A549 (cell line): ENCODE measurements at regions not wholly inside any gene's neighbourhood (a gene's known extent, or its start where the extent isn't known, plus 50 kb on each side); places are given as distances from the start of the nearest gene placed in this dataset.

Source experiments
- ATAC-seq, 2 experiments: fragments of 200-7000 bp in 1 of 2; fragments of >200 bp in 1 of 2; cut with Nextera tagmentation in 1 of 2; cut with Tn5 transposase in 1 of 2; 3 replicates each; pipeline versions ENCODE4 v1.8.0 to v1.9.1; 2018 to 2020; ENCODE audit warnings: mild to moderate bottlenecking in 1 of 2, moderate library complexity in 1 of 2
- CTCF ChIA-PET: fragments of 300-600 bp; sonication (Branson Sonifier 250); formaldehyde crosslinking; extraction: SDS; loops from one replicate; lab custom pipeline; 2021; ENCODE audit warnings: antibody characterized with exemption, inconsistent platforms; lab: Yijun Ruan, JAX
- POLR2A ChIA-PET: fragments of 350-600 bp; formaldehyde crosslinking; extraction: SDS; loops from one replicate; lab custom pipeline; 2021; ENCODE audit warnings: antibody characterized with exemption, inconsistent platforms; lab: Yijun Ruan, JAX
- DNase-seq, 2 experiments: peaks; one replicate each; pipeline versions ENCODE4 v3.0.0 to v3.0.0-alpha.2; 2011 to 2016; ENCODE audit warnings: low read depth in 1 of 2, low spot score in 1 of 2
- FAIRE-seq: peaks from 2 replicates; lab custom pipeline; 2011; peaks lifted over from hg19 to GRCh38; lab: Jason Lieb, UNC
- H3K27ac ChIP-seq, 2 experiments: fragments of >200 bp; sonication (Bioruptor Twin); formaldehyde crosslinking; 3 replicates each; pipeline ENCODE4 v1.5.1; 2016 to 2017
- H3K4me1 ChIP-seq: fragments of >200 bp; sonication (Bioruptor Twin); formaldehyde crosslinking; 3 replicates; pipeline ENCODE4 v1.6.1; 2016
- H3K4me2 ChIP-seq: fragments of >200 bp; sonication (Bioruptor Twin); formaldehyde crosslinking; 3 replicates; pipeline ENCODE4 v1.6.1; 2016
- H3K4me3 ChIP-seq: fragments of >200 bp; sonication (Bioruptor Twin); formaldehyde crosslinking; 3 replicates; pipeline ENCODE4 v1.5.1; 2016
- H3K9me3 ChIP-seq: fragments of >200 bp; sonication (Bioruptor Twin); formaldehyde crosslinking; 3 replicates; pipeline ENCODE4 v1.6.1; 2016
- CBX8 ChIP-seq: fragments of 200-600 bp; sonication (generic); IDR thresholded peaks from 2 replicates; pipeline ENCODE4 v1.6.1; 2016
- CHD2 ChIP-seq: fragments of 150-350 bp; IDR thresholded peaks from 2 replicates; pipeline ENCODE4 v1.6.1; 2014; ENCODE audit warnings: low read length; ENCODE audit not compliant: partially characterized antibody
- FOSB ChIP-seq: fragments of 250-450 bp; sonication (Bioruptor Pico); IDR thresholded peaks from 2 replicates; pipeline ENCODE4 v1.5.0; 2020; ENCODE audit warnings: mild to moderate bottlenecking, moderate library complexity
- FOXS1 ChIP-seq: fragments of 250-450 bp; sonication (Bioruptor Pico); IDR thresholded peaks from 2 replicates; pipeline ENCODE4 v1.5.0; 2020; ENCODE audit warnings: mild to moderate bottlenecking, moderate library complexity
- JUN ChIP-seq, 2 experiments: fragments of >200 bp; sonication (Bioruptor Twin); formaldehyde crosslinking; IDR thresholded peaks; 2 replicates in 1 of 2; 3 replicates in 1 of 2; pipeline ENCODE4 v1.6.1; 2016 to 2017
- KDM1A ChIP-seq: fragments of 200-600 bp; sonication (generic); IDR thresholded peaks from 2 replicates; pipeline ENCODE4 v1.6.1; 2016; ENCODE audit warnings: low read depth, mild to moderate bottlenecking
- KDM5A ChIP-seq: fragments of 200-600 bp; sonication (generic); IDR thresholded peaks from 2 replicates; pipeline ENCODE4 v1.6.1; 2016; ENCODE audit warnings: antibody characterized with exemption, mild to moderate bottlenecking
- NR3C1 ChIP-seq: fragments of >200 bp; sonication (Bioruptor Twin); formaldehyde crosslinking; IDR thresholded peaks from 3 replicates; pipeline ENCODE4 v1.6.1; 2017
- RFX5 ChIP-seq: fragments of 450-650 bp; IDR thresholded peaks from 2 replicates; pipeline ENCODE4 v1.7.1; 2014; ENCODE audit warnings: antibody characterized with exemption, mild to moderate bottlenecking, moderate library complexity
- ZFP36 ChIP-seq: fragments of 450-650 bp; IDR thresholded peaks from 2 replicates; pipeline ENCODE4 v1.6.1; 2014; ENCODE audit warnings: borderline replicate concordance; ENCODE audit not compliant: partially characterized antibody
- WGBS: methylation state at CpG from one replicate; pipeline ENCODE4 v1.1.6; 2017; ENCODE audit errors: missing lambda C conversion rate; 5-methylcytosine and 5-hydroxymethylcytosine counted together
- TF ChIP-seq, protein P1 (sequence below): fragments of 450-650 bp; IDR thresholded peaks from 2 replicates; pipeline ENCODE4 v1.6.1; 2014; ENCODE audit warnings: antibody characterized with exemption
- TF ChIP-seq, protein P2 (sequence below): fragments of 250-450 bp; sonication (Bioruptor Pico); IDR thresholded peaks from 2 replicates; pipeline ENCODE4 v1.5.0; 2020; ENCODE audit warnings: low read depth, mild to moderate bottlenecking, moderate library complexity
- TF ChIP-seq, protein P3 (sequence below): fragments of 150-350 bp; IDR thresholded peaks from 2 replicates; pipeline ENCODE4 v1.6.1; 2014; ENCODE audit warnings: low read depth, mild to moderate bottlenecking, low read length
- TF ChIP-seq, protein P4 (sequence below): fragments of 200-600 bp; sonication (generic); IDR thresholded peaks from 2 replicates; pipeline ENCODE4 v1.6.1; 2016; ENCODE audit warnings: antibody characterized with exemption, mild to moderate bottlenecking, moderate library complexity
- TF ChIP-seq, protein P5 (sequence below): IDR thresholded peaks from 2 replicates; pipeline ENCODE4 v1.6.1; 2012
- TF ChIP-seq, protein P6 (sequence below): fragments of 250-450 bp; sonication (Bioruptor Pico); IDR thresholded peaks from 2 replicates; pipeline ENCODE4 v1.5.0; 2021; ENCODE audit warnings: mild to moderate bottlenecking, moderate library complexity, borderline replicate concordance
- TF ChIP-seq, protein P7 (sequence below): fragments of >200 bp; sonication (Bioruptor Twin); formaldehyde crosslinking; IDR thresholded peaks from 2 replicates; pipeline ENCODE4 v1.6.1; 2016

DNA sequence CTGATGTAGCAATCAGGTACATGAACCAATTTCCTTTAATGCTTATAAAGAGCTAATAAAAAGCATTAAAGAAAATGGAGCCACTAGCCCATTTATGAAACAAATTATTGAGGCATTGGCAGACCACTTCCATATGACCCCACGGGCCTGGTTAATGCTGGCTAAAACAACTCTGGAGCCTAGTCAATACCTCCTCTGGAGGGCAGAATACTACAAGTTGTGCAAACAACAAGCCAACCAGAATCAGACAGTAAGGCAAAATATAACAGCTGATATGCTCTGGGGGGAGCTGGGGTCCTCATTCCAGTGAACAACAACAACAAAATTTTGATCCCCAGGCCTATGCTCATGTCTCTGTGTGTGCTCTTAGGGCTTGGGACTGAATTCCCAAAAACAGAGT lies 212.3 kb downstream of the RPS4Y2 start:
- no peak overlapping the region for H3K27ac ChIP-seq
- no peaks in the 10 kb centered on the region for H3K4me1 ChIP-seq
- H3K9me3 ChIP-seq, result no peaks in the 10 kb centered on the region
- no peak for FAIRE-seq
- POLR2A ChIA-PET, result no interaction called here
- H3K4me2 ChIP-seq, result no peak overlapping the region
- TF ChIP-seq, protein P1, sequence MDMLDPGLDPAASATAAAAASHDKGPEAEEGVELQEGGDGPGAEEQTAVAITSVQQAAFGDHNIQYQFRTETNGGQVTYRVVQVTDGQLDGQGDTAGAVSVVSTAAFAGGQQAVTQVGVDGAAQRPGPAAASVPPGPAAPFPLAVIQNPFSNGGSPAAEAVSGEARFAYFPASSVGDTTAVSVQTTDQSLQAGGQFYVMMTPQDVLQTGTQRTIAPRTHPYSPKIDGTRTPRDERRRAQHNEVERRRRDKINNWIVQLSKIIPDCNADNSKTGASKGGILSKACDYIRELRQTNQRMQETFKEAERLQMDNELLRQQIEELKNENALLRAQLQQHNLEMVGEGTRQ, result no peak
- TF ChIP-seq KDM1A, result no peak
- TF ChIP-seq, protein P2, sequence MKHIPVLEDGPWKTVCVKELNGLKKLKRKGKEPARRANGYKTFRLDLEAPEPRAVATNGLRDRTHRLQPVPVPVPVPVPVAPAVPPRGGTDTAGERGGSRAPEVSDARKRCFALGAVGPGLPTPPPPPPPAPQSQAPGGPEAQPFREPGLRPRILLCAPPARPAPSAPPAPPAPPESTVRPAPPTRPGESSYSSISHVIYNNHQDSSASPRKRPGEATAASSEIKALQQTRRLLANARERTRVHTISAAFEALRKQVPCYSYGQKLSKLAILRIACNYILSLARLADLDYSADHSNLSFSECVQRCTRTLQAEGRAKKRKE, result no peak
- TF ChIP-seq RFX5, result no peak
- TF ChIP-seq, protein P3, sequence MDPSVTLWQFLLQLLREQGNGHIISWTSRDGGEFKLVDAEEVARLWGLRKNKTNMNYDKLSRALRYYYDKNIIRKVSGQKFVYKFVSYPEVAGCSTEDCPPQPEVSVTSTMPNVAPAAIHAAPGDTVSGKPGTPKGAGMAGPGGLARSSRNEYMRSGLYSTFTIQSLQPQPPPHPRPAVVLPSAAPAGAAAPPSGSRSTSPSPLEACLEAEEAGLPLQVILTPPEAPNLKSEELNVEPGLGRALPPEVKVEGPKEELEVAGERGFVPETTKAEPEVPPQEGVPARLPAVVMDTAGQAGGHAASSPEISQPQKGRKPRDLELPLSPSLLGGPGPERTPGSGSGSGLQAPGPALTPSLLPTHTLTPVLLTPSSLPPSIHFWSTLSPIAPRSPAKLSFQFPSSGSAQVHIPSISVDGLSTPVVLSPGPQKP, result no peak
- no peak for TF ChIP-seq JUN (IDR thresholded peaks at IDR 0.05)
- no peak for TF ChIP-seq KDM5A
- TF ChIP-seq, protein P4, sequence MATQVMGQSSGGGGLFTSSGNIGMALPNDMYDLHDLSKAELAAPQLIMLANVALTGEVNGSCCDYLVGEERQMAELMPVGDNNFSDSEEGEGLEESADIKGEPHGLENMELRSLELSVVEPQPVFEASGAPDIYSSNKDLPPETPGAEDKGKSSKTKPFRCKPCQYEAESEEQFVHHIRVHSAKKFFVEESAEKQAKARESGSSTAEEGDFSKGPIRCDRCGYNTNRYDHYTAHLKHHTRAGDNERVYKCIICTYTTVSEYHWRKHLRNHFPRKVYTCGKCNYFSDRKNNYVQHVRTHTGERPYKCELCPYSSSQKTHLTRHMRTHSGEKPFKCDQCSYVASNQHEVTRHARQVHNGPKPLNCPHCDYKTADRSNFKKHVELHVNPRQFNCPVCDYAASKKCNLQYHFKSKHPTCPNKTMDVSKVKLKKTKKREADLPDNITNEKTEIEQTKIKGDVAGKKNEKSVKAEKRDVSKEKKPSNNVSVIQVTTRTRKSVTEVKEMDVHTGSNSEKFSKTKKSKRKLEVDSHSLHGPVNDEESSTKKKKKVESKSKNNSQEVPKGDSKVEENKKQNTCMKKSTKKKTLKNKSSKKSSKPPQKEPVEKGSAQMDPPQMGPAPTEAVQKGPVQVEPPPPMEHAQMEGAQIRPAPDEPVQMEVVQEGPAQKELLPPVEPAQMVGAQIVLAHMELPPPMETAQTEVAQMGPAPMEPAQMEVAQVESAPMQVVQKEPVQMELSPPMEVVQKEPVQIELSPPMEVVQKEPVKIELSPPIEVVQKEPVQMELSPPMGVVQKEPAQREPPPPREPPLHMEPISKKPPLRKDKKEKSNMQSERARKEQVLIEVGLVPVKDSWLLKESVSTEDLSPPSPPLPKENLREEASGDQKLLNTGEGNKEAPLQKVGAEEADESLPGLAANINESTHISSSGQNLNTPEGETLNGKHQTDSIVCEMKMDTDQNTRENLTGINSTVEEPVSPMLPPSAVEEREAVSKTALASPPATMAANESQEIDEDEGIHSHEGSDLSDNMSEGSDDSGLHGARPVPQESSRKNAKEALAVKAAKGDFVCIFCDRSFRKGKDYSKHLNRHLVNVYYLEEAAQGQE, result no peak
- no peak for TF ChIP-seq CBX8
- TF ChIP-seq, protein P5, sequence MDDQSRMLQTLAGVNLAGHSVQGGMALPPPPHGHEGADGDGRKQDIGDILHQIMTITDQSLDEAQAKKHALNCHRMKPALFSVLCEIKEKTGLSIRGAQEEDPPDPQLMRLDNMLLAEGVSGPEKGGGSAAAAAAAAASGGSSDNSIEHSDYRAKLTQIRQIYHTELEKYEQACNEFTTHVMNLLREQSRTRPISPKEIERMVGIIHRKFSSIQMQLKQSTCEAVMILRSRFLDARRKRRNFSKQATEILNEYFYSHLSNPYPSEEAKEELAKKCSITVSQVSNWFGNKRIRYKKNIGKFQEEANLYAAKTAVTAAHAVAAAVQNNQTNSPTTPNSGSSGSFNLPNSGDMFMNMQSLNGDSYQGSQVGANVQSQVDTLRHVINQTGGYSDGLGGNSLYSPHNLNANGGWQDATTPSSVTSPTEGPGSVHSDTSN, result no peak
- TF ChIP-seq, all 56 proteins: peak for 0
- DNase-seq (no peak), ATAC-seq (no peak)
- CTCF ChIA-PET, result no interaction called here
- 8% methylated on average over 1 of the region's 1 CpG for WGBS
- no peak overlapping the region for H3K4me3 ChIP-seq

DNA sequence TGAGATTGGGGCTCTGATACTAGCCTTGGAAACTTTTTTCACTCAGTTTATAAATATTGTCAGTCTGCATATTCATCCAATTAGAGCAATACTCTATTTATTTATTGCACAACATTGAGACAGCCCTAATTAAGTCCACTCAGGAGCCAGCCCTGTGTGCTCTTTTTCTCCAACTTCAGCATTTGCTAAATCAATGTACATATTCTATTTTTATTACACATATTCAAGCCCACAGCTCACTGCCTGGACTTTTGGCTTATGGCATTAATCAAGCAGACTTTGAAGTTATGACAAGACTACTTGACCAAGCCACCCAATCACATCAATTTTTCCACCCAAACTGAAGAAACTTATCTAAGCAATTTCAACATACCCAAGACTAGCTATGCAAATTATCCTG lies 215.5 kb downstream of the RPS4Y2 start:
- no peak for FAIRE-seq

More for the DNA sequence above, 215.5 kb downstream of the RPS4Y2 start:
- TF ChIP-seq, protein P6, sequence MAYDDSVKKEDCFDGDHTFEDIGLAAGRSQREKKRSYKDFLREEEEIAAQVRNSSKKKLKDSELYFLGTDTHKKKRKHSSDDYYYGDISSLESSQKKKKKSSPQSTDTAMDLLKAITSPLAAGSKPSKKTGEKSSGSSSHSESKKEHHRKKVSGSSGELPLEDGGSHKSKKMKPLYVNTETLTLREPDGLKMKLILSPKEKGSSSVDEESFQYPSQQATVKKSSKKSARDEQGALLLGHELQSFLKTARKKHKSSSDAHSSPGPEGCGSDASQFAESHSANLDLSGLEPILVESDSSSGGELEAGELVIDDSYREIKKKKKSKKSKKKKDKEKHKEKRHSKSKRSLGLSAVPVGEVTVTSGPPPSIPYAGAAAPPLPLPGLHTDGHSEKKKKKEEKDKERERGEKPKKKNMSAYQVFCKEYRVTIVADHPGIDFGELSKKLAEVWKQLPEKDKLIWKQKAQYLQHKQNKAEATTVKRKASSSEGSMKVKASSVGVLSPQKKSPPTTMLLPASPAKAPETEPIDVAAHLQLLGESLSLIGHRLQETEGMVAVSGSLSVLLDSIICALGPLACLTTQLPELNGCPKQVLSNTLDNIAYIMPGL, result no peak
- no peak for TF ChIP-seq FOSB (CRISPR knock-in tag)
- TF ChIP-seq CHD2, result no peak
- TF ChIP-seq ZFP36, result no peak
- no peak for TF ChIP-seq RFX5
- TF ChIP-seq NR3C1, result no peak
- TF ChIP-seq, protein P7, sequence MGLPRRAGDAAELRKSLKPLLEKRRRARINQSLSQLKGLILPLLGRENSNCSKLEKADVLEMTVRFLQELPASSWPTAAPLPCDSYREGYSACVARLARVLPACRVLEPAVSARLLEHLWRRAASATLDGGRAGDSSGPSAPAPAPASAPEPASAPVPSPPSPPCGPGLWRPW, result no peak
- no peak for TF ChIP-seq FOXS1 (CRISPR knock-in tag)
- Histone ChIP-seq H3K27ac (no peak overlapping the region), H3K4me1 (no peaks in the 10 kb centered on the region), H3K9me3 (no peaks in the 10 kb centered on the region), H3K4me2 (no peak overlapping the region), H3K4me3 (no peak overlapping the region)
- ChIA-PET CTCF (no interaction called here), POLR2A (no interaction called here)
- ATAC-seq (no peak), DNase-seq (no peak)
